Neural progenitor cell (in vitro differentiated cells): ENCODE measurements at regions not wholly inside any gene's neighbourhood (a gene's known extent, or its start where the extent isn't known, plus 50 kb on each side); places are given as distances from the start of the nearest gene placed in this dataset.

Experiments
- CTCF ChIP-seq: fragments of 200-600 bp; sonication (generic); IDR thresholded peaks from 2 replicates; pipeline ENCODE4 v1.5.1; 2017; ENCODE audit warnings: antibody characterized with exemption, mild to moderate bottlenecking
- EZH2 ChIP-seq: fragments of 200-600 bp; sonication (generic); IDR thresholded peaks from 2 replicates; pipeline ENCODE4 v1.6.1; 2017; ENCODE audit warnings: antibody characterized with exemption, mild to moderate bottlenecking, moderate library complexity

GRCh38 chr2:134152045-134153010, 101.5 kb upstream of the MGAT5 start:
- no peak for TF ChIP-seq CTCF
- TF ChIP-seq EZH2: no peak
